ENCODE measurements at regions not wholly inside any gene's neighbourhood (a gene's known extent, or its start where the extent isn't known, plus 50 kb on each side); places are given as distances from the start of the nearest gene placed in this dataset.

GRCh38 chr4:126113058-126113457, 798.3 kb downstream of the FAT4 start (continued):
- TF ChIP-seq ASH2L (IDR thresholded peaks at IDR 0.05; ENCODE audit: borderline replicate concordance, low read depth): no peak
- TF ChIP-seq POLR2A (IDR thresholded peaks at IDR 0.05; ENCODE audit: low read depth, low read length): no peak
- no peak for TF ChIP-seq NRF1 (conservative IDR thresholded peaks at IDR 0.05; ENCODE audit: low read depth, low read length)
- no peak for TF ChIP-seq SMC3 (IDR thresholded peaks at IDR 0.05; ENCODE audit: borderline replicate concordance, low read length)
- TF ChIP-seq NFYB (IDR thresholded peaks at IDR 0.05; ENCODE audit: insufficient read depth, low read depth, low read length): no peak
- no peak for TF ChIP-seq NFIC (IDR thresholded peaks at IDR 0.05; ENCODE audit: low read depth, low read length)
- no peak for TF ChIP-seq MAX (IDR thresholded peaks at IDR 0.05; ENCODE audit: low read depth, low read length)
- TF ChIP-seq SUZ12 (IDR thresholded peaks at IDR 0.05; ENCODE audit: unreplicated experiment): no peak
- no peak for TF ChIP-seq KDM1A (IDR thresholded peaks at IDR 0.05; ENCODE audit: borderline replicate concordance)
- TF ChIP-seq BCL11A (IDR thresholded peaks at IDR 0.05; ENCODE audit: low read depth, low read length): no peak
- no peak for TF ChIP-seq ATF7 (IDR thresholded peaks at IDR 0.05; ENCODE audit: low read depth)

- Histone ChIP-seq H3K27me3 (replicated peaks in 1 of 2; ENCODE audit: control insufficient read depth in 2 of 2, insufficient read depth in 2 of 2, low read length in 1 of 2) (no peaks in the 10 kb centered on the region), H3K4me3 (no peak overlapping the region), H3K36me3 (ENCODE audit: control insufficient read depth in 2 of 2, insufficient read depth in 2 of 2, low read length in 1 of 2) (no peaks in the 10 kb centered on the region), H3K4me2 (ENCODE audit: control insufficient read depth, insufficient read depth) (no peak overlapping the region), H3K79me2 (ENCODE audit: control insufficient read depth, insufficient read depth, low read length) (no peaks in the 10 kb centered on the region), H2AFZ (ENCODE audit: control insufficient read depth, low read depth, low read length) (no peak overlapping the region), H3K27ac (ENCODE audit: control insufficient read depth, insufficient read depth) (no peak overlapping the region), H3K4me1 (ENCODE audit: control insufficient read depth, insufficient read depth, low read length) (no peaks in the 10 kb centered on the region), H3K9ac (ENCODE audit: control insufficient read depth, insufficient read depth, low read length) (no peak overlapping the region), H4K20me1 (ENCODE audit: control insufficient read depth, insufficient read depth) (no peaks in the 10 kb centered on the region), H3K9me3 (replicated peaks; ENCODE audit: control insufficient read depth, insufficient read depth, low read length) (no peaks in the 10 kb centered on the region)
- FAIRE-seq (no peak), ATAC-seq (no peak), DNase-seq (ENCODE audit: low read depth, low spot score) (no peak)
- SMC1A ChIA-PET (ENCODE audit: uncharacterized antibody, unreplicated experiment): no interaction called here
- WGBS (ENCODE audit: insufficient coverage, insufficient replicate concordance, low lambda C conversion rate, missing lambda C conversion rate): 12% methylated on average over 1 of the region's 1 CpG
- intact Hi-C loops (cut with micrococcal nuclease; ENCODE audit: unreplicated experiment): no loop called here
- RAD21 ChIA-PET (ENCODE audit: unreplicated experiment): no interaction called here
- in situ Hi-C loops (cut with MboI): no loop called here
- POLR2A ChIA-PET: no interaction called here
- CTCF ChIA-PET: no interaction called here
- no TSS peak for BruUV-seq (replicated peaks)
- no peak for TF ChIP-seq CBFB (IDR thresholded peaks at IDR 0.05; ENCODE audit: low read depth)
- no peak for TF ChIP-seq ELK1 (IDR thresholded peaks at IDR 0.05; ENCODE audit: low read depth, low read length)
- TF ChIP-seq MTA3 (IDR thresholded peaks at IDR 0.05; ENCODE audit: borderline replicate concordance, low read length): no peak
- no peak for TF ChIP-seq JUNB (IDR thresholded peaks at IDR 0.05)
- TF ChIP-seq SMAD5 (IDR thresholded peaks at IDR 0.05; ENCODE audit: low read depth): no peak
- TF ChIP-seq BACH1 (IDR thresholded peaks at IDR 0.05; ENCODE audit: borderline replicate concordance): no peak
- no peak for TF ChIP-seq ZBTB40 (IDR thresholded peaks at IDR 0.05; ENCODE audit: borderline replicate concordance)
Observed at GRCh38 chr4:126123611-126124325, 809.0 kb downstream of the FAT4 start.
